PFSK-1 (cell line): ENCODE measurements at regions not wholly inside any gene's neighbourhood (a gene's known extent, or its start where the extent isn't known, plus 50 kb on each side); places are given as distances from the start of the nearest gene placed in this dataset.

Source experiments
- FOXP2 ChIP-seq: optimal IDR thresholded peaks from 2 replicates; pipeline ENCODE3; 2011; ENCODE audit warnings: borderline replicate concordance, control low read depth, inconsistent platforms; ENCODE audit not compliant: insufficient read depth; ENCODE audit errors: extremely low read length, extremely low read depth
- POLR2AphosphoS5 ChIP-seq: IDR thresholded peaks from 2 replicates; pipeline ENCODE4 v1.6.1; 2012; ENCODE audit warnings: low read depth, mild to moderate bottlenecking, control low read depth, low read length, moderate library complexity
- SIN3A ChIP-seq: IDR thresholded peaks from 2 replicates; pipeline ENCODE4 v1.6.1; 2012; ENCODE audit warnings: mild to moderate bottlenecking, low read length, moderate library complexity, borderline replicate concordance; ENCODE audit not compliant: insufficient read depth
- TAF1 ChIP-seq: IDR thresholded peaks from 2 replicates; pipeline ENCODE4 v1.6.1; 2012; ENCODE audit warnings: low read length, control low read depth, borderline replicate concordance; ENCODE audit not compliant: insufficient read depth
- TF ChIP-seq, protein P1 (sequence below), 2 experiments: IDR thresholded peaks; 2 replicates each; pipeline versions ENCODE4 v1.6.1 to v1.8.0; 2011 to 2012; ENCODE audit warnings: low read depth in 2 of 2, low read length in 2 of 2, control low read depth in 1 of 2, inconsistent platforms in 1 of 2, mild to moderate bottlenecking in 1 of 2, moderate library complexity in 1 of 2; ENCODE audit not compliant: insufficient read depth in 1 of 2

DNA sequence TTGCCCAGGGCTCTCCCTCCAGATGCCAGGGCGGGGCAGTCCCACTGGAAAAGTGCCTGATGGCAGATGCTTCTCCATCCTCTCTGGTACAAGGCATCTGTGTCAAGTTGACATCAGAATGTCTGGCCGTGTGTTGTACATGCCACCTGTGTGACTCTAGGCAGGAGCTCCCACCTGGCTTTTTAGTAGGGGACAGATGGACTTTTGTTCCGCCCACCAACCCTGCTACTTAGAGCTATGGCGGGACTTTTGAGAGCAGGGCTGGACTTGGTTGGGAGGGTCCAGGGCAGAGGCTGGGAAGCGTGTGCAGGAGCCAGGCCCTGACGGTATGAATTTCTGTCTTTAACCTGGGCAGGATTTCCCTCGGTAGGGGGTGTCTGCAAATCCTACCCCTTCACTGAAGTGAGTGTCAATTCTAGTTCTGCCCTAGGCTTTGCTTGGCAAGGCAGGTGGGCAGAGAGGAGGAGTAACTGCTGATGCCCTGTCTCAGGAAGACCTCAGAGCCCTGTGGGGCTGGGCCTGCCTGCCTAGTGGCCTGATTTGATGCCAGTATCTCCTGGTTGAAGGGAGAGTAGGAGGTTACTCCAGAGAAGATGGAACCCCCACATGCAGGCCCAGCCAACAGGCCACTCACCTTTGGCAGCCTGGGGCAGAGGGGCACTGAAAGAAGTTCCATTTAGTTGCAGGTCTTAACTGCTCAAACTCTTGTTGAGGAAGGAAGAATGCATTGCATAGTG, 99.1 kb downstream of the PJA1 start:
- no peak for TF ChIP-seq TAF1
- TF ChIP-seq, protein P1, sequence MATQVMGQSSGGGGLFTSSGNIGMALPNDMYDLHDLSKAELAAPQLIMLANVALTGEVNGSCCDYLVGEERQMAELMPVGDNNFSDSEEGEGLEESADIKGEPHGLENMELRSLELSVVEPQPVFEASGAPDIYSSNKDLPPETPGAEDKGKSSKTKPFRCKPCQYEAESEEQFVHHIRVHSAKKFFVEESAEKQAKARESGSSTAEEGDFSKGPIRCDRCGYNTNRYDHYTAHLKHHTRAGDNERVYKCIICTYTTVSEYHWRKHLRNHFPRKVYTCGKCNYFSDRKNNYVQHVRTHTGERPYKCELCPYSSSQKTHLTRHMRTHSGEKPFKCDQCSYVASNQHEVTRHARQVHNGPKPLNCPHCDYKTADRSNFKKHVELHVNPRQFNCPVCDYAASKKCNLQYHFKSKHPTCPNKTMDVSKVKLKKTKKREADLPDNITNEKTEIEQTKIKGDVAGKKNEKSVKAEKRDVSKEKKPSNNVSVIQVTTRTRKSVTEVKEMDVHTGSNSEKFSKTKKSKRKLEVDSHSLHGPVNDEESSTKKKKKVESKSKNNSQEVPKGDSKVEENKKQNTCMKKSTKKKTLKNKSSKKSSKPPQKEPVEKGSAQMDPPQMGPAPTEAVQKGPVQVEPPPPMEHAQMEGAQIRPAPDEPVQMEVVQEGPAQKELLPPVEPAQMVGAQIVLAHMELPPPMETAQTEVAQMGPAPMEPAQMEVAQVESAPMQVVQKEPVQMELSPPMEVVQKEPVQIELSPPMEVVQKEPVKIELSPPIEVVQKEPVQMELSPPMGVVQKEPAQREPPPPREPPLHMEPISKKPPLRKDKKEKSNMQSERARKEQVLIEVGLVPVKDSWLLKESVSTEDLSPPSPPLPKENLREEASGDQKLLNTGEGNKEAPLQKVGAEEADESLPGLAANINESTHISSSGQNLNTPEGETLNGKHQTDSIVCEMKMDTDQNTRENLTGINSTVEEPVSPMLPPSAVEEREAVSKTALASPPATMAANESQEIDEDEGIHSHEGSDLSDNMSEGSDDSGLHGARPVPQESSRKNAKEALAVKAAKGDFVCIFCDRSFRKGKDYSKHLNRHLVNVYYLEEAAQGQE (IDR thresholded peaks at IDR 0.05; ENCODE audit: insufficient read depth in 1 of 2, low read depth in 2 of 2, low read length in 2 of 2): no peak
- TF ChIP-seq SIN3A: no peak
- no peak for TF ChIP-seq POLR2AphosphoS5
- TF ChIP-seq FOXP2: no peak
